CD4-positive, alpha-beta memory T cell (primary cell): ENCODE measurements at regions not wholly inside any gene's neighbourhood (a gene's known extent, or its start where the extent isn't known, plus 50 kb on each side); places are given as distances from the start of the nearest gene placed in this dataset.
A peak's percentile ranks its signal among the peaks of the same experiment; 100 is the strongest.

Source experiments
- CTCF ChIA-PET: fragments of 350-600 bp; sonication (Branson Sonifier 250); formaldehyde crosslinking; loops from one replicate; lab custom pipeline; 2021; ENCODE audit warnings: inconsistent platforms; ENCODE audit not compliant: partially characterized antibody; lab: Charles Lee
- POLR2A ChIA-PET: fragments of 350-600 bp; sonication (Branson Sonifier 250); formaldehyde crosslinking; loops from one replicate; lab custom pipeline; 2021; ENCODE audit not compliant: partially characterized antibody; lab: Charles Lee
- DNase-seq, 5 donors: peaks; one replicate each; pipeline versions ENCODE4 v3.0.0 to v3.0.0-alpha.2; 2020 to 2022; ENCODE audit warnings: mixed read lengths in 1 of 5
- H3K27ac ChIP-seq: one replicate; pipeline ENCODE4 v1.7.0; 2013; ENCODE audit warnings: low read depth, low read length
- H3K27me3 ChIP-seq: 2 replicates; pipeline ENCODE4 v1.7.0; 2013; ENCODE audit warnings: mild to moderate bottlenecking, low read length, moderate library complexity; ENCODE audit not compliant: insufficient read depth
- H3K36me3 ChIP-seq: 2 replicates; pipeline ENCODE4 v1.7.0; 2013; ENCODE audit warnings: mild to moderate bottlenecking, low read length, moderate library complexity; ENCODE audit not compliant: insufficient read depth
- H3K4me1 ChIP-seq: 2 replicates; pipeline ENCODE4 v1.7.0; 2013; ENCODE audit warnings: mild to moderate bottlenecking, low read length, moderate library complexity; ENCODE audit not compliant: insufficient read depth
- H3K4me3 ChIP-seq, 2 donors: one replicate each; pipeline ENCODE4 v1.7.0; 2013; ENCODE audit warnings: low read length in 2 of 2, mild to moderate bottlenecking in 1 of 2
- H3K9me3 ChIP-seq, 2 donors: one replicate each; pipeline ENCODE4 v1.7.0; 2013; ENCODE audit warnings: low read length in 2 of 2, control low read depth in 1 of 2; ENCODE audit not compliant: control insufficient read depth in 1 of 2
- H3K27ac Mint-ChIP-seq, 7 donors: one replicate each; pipeline ENCODE4 v1.8.0; 2020 to 2021; ENCODE audit warnings: mixed read lengths in 7 of 7, mild to moderate bottlenecking in 6 of 7, inconsistent platforms in 3 of 7, moderate library complexity in 3 of 7
- H3K27me3 Mint-ChIP-seq, 2 donors: one replicate each; pipeline ENCODE4 v1.8.0; 2020 to 2021; ENCODE audit warnings: mixed read lengths in 2 of 2
- H3K36me3 Mint-ChIP-seq, 2 donors: one replicate each; pipeline ENCODE4 v1.8.0; 2020 to 2021; ENCODE audit warnings: mixed read lengths in 2 of 2, inconsistent platforms in 1 of 2, mild to moderate bottlenecking in 1 of 2
- H3K4me1 Mint-ChIP-seq, 4 donors: one replicate each; pipeline ENCODE4 v1.8.0; 2020 to 2021; ENCODE audit warnings: mixed read lengths in 4 of 4, mild to moderate bottlenecking in 1 of 4
- H3K4me3 Mint-ChIP-seq, 8 donors: one replicate each; pipeline ENCODE4 v1.8.0; 2020 to 2021; ENCODE audit warnings: mixed read lengths in 8 of 8, mild to moderate bottlenecking in 7 of 8, moderate library complexity in 6 of 8, inconsistent platforms in 3 of 8
- H3K9me3 Mint-ChIP-seq, 8 donors: one replicate each; pipeline ENCODE4 v1.8.0; 2020 to 2021; ENCODE audit warnings: mixed read lengths in 8 of 8, mild to moderate bottlenecking in 5 of 8, inconsistent platforms in 3 of 8, moderate library complexity in 1 of 8
- intact Hi-C: fragments of 100-400 bp; cut with micrococcal nuclease; formaldehyde crosslinking; loops from one replicate; pipeline ENCODE4 v1.15.1; 2023

GRCh38 chr2:195360242-195360641, 296.8 kb upstream of the SLC39A10 start:
- no peaks in the 10 kb centered on the region for H3K27me3 Mint-ChIP-seq
- Histone ChIP-seq H3K27ac (no peak overlapping the region), H3K4me1 (no peaks in the 10 kb centered on the region), H3K36me3 (no peaks in the 10 kb centered on the region), H3K4me3 (no peak overlapping the region), H3K9me3 (no peaks in the 10 kb centered on the region), H3K27me3 (no peaks in the 10 kb centered on the region)
- ChIA-PET CTCF (no interaction called here), POLR2A (no interaction called here)
- peaks cover 0 to 6% of the 10 kb centered on the region in 2 donors for H3K36me3 Mint-ChIP-seq
- intact Hi-C loops, result no loop called here
- H3K9me3 Mint-ChIP-seq, result peaks cover 0 to 14% (median 7%) of the 10 kb centered on the region in 8 donors
- H3K27ac Mint-ChIP-seq, result peak overlapping the region in 1 of 7 donors; percentile 30
- peaks cover 0 to 8% (median 6%) of the 10 kb centered on the region in 4 donors for H3K4me1 Mint-ChIP-seq
- H3K4me3 Mint-ChIP-seq, result no peak overlapping the region
- DNase-seq, result no peak

DNA sequence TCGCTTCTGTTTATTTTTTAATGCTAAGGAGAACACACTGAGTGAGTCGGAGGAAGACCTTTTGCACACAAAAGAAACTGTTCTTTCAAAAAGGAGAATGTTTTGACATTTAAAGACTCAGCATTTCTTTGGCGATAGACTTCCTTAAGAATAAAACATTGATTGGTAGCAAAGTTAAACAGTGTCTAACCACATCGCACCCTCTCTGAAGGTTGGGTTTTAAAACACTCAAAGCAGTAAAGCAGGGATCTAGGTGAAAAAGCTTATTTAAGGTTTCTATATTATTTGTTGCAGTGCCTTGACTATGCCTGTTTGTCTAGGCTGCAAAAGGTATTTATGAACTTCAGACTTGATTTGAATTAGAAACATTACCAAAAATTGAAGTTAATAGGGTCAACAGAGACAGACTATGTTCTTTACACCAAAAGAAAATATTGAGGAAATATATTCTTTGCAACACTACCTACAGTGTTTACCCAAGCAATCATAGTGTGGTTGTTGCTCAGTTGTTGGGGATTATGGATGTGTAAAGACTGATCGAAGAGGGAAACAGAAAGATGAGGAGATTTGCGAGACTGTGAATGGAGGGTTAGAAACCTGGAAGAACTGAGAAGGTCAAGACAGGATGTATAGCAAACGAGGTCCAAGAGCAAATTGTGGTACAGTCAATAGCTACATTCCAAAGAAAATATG, 297.8 kb upstream of the SLC39A10 start:
- Mint-ChIP-seq H3K27me3 (no peaks in the 10 kb centered on the region), H3K4me1 (peaks cover 0 to 8% (median 6%) of the 10 kb centered on the region in 4 donors), H3K27ac (peak overlapping the region in 2 of 7 donors; percentile 5 to 30), H3K9me3 (peaks cover 0 to 6% (median 0%) of the 10 kb centered on the region in 8 donors), H3K36me3 (no peaks in the 10 kb centered on the region), H3K4me3 (no peak overlapping the region)
- H3K4me1 ChIP-seq, result no peaks in the 10 kb centered on the region
- no peaks in the 10 kb centered on the region for H3K27me3 ChIP-seq
- CTCF ChIA-PET, result no interaction called here
- POLR2A ChIA-PET, result interaction anchor here (0.6 kb wide), 1 partner anchor 71 kb away, joined by 3 read pairs; no protein-coding TSS in a partner anchor
- H3K4me3 ChIP-seq, result no peak overlapping the region
- DNase-seq, result no peak
- no peaks in the 10 kb centered on the region for H3K9me3 ChIP-seq
- no peaks in the 10 kb centered on the region for H3K36me3 ChIP-seq
- no peak overlapping the region for H3K27ac ChIP-seq
- intact Hi-C loops, result no loop called here

GRCh38 chr2:195356920-195357440, 300.0 kb upstream of the SLC39A10 start:
- no peak overlapping the region for H3K27ac ChIP-seq
- Mint-ChIP-seq H3K4me3 (no peak overlapping the region), H3K36me3 (no peaks in the 10 kb centered on the region), H3K4me1 (peaks cover 0 to 8% (median 6%) of the 10 kb centered on the region in 4 donors), H3K27me3 (no peaks in the 10 kb centered on the region), H3K27ac (no peak overlapping the region), H3K9me3 (peaks cover 0 to 6% (median 0%) of the 10 kb centered on the region in 8 donors)
- ChIA-PET CTCF (no interaction called here), POLR2A (no interaction called here)
- DNase-seq, result no peak
- no peaks in the 10 kb centered on the region for H3K9me3 ChIP-seq
- no peaks in the 10 kb centered on the region for H3K27me3 ChIP-seq
- H3K36me3 ChIP-seq, result no peaks in the 10 kb centered on the region
- no peaks in the 10 kb centered on the region for H3K4me1 ChIP-seq
- H3K4me3 ChIP-seq, result no peak overlapping the region
- intact Hi-C loops, result no loop called here

- Mint-ChIP-seq H3K9me3 (peaks cover 0 to 6% (median 0%) of the 10 kb centered on the region in 8 donors), H3K4me3 (no peak overlapping the region), H3K36me3 (no peaks in the 10 kb centered on the region), H3K27ac (no peak overlapping the region), H3K4me1 (peaks cover 0 to 8% (median 6%) of the 10 kb centered on the region in 4 donors), H3K27me3 (no peaks in the 10 kb centered on the region)
- no peaks in the 10 kb centered on the region for H3K36me3 ChIP-seq
- POLR2A ChIA-PET, result no interaction called here
- CTCF ChIA-PET, result no interaction called here
- intact Hi-C loops, result no loop called here
- H3K4me1 ChIP-seq, result no peaks in the 10 kb centered on the region
- no peaks in the 10 kb centered on the region for H3K9me3 ChIP-seq
- H3K4me3 ChIP-seq, result no peak overlapping the region
- no peak overlapping the region for H3K27ac ChIP-seq
- no peak for DNase-seq
- no peaks in the 10 kb centered on the region for H3K27me3 ChIP-seq
Measured at GRCh38 chr2:195356026-195356425, 301.0 kb upstream of the SLC39A10 start.

DNA sequence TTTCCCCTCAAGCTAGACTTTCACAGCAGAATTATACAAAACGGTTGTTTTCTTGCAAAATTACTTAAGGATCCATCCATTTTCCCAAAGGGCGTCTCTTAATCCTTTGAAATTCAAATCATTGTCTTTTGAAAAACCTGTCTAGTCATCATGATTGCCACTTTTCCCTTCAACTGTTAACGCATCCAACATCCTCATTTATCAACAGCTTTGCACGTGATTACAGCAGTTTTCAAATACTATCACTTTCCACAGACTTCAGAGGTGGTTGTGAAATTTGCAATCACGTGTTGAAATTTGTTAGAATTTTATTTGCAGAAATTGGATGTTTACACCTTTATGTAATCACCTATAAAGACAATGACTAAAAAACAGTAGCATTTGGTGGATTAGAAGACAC, 304.4 kb upstream of the SLC39A10 start:
- POLR2A ChIA-PET, result no interaction called here
- peaks cover 0 to 11% (median 4%) of the 10 kb centered on the region in 8 donors for H3K9me3 Mint-ChIP-seq
- no peak for DNase-seq
- Histone ChIP-seq H3K4me3 (no peak overlapping the region), H3K9me3 (no peaks in the 10 kb centered on the region), H3K27me3 (no peaks in the 10 kb centered on the region), H3K4me1 (no peaks in the 10 kb centered on the region), H3K36me3 (no peaks in the 10 kb centered on the region), H3K27ac (no peak overlapping the region)
- no peak overlapping the region for H3K27ac Mint-ChIP-seq
- H3K4me1 Mint-ChIP-seq, result no peaks in the 10 kb centered on the region
- peaks cover 0 to 5% of the 10 kb centered on the region in 2 donors for H3K36me3 Mint-ChIP-seq
- intact Hi-C loops, result no loop called here
- no peaks in the 10 kb centered on the region for H3K27me3 Mint-ChIP-seq
- H3K4me3 Mint-ChIP-seq, result no peak overlapping the region
- CTCF ChIA-PET, result no interaction called here

- intact Hi-C loops, result no loop called here
- DNase-seq, result no peak
- no peak overlapping the region for H3K27ac Mint-ChIP-seq
- POLR2A ChIA-PET, result no interaction called here
- no peak overlapping the region for H3K4me3 ChIP-seq
- no peaks in the 10 kb centered on the region for H3K36me3 ChIP-seq
- no peaks in the 10 kb centered on the region for H3K36me3 Mint-ChIP-seq
- H3K4me3 Mint-ChIP-seq, result no peak overlapping the region
- H3K27me3 ChIP-seq, result no peaks in the 10 kb centered on the region
- no peaks in the 10 kb centered on the region for H3K27me3 Mint-ChIP-seq
- peaks cover 0 to 6% (median 0%) of the 10 kb centered on the region in 8 donors for H3K9me3 Mint-ChIP-seq
- H3K27ac ChIP-seq, result no peak overlapping the region
- H3K4me1 Mint-ChIP-seq, result peaks cover 0 to 2% (median under 1%) of the 10 kb centered on the region in 4 donors
- no peaks in the 10 kb centered on the region for H3K9me3 ChIP-seq
- CTCF ChIA-PET, result no interaction called here
- no peaks in the 10 kb centered on the region for H3K4me1 ChIP-seq
Measured at GRCh38 chr2:195343942-195344530, 313.0 kb upstream of the SLC39A10 start.

DNA sequence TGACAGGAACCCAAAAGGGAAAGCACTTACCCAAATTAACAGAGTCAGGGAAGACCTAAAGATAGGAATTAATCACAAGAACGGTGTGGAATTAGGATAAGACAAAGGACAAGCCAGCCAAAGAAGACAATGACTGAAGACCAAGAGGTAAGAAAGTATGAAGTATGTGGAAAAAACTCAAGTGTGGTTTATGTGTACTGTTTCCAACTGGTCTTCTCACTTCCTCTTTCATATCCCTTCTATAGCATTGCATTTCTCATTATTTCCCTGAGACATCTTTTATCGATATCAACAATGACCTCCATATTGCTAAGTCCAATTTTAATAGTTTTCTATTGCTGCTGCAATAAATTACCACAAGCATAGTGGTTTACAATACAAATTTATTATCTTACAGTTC, 313.5 kb upstream of the SLC39A10 start:
- no peaks in the 10 kb centered on the region for H3K36me3 Mint-ChIP-seq
- H3K9me3 Mint-ChIP-seq, result peaks cover 0 to 5% (median 0%) of the 10 kb centered on the region in 8 donors
- no peak overlapping the region for H3K4me3 Mint-ChIP-seq
- Histone ChIP-seq H3K4me1 (no peaks in the 10 kb centered on the region), H3K27ac (no peak overlapping the region), H3K9me3 (no peaks in the 10 kb centered on the region), H3K36me3 (no peaks in the 10 kb centered on the region), H3K27me3 (no peaks in the 10 kb centered on the region), H3K4me3 (no peak overlapping the region)
- H3K27ac Mint-ChIP-seq, result no peak overlapping the region
- no peak for DNase-seq
- POLR2A ChIA-PET, result no interaction called here
- H3K4me1 Mint-ChIP-seq, result peaks cover 0 to 2% (median under 1%) of the 10 kb centered on the region in 4 donors
- CTCF ChIA-PET, result no interaction called here
- intact Hi-C loops, result no loop called here
- no peaks in the 10 kb centered on the region for H3K27me3 Mint-ChIP-seq
